ENCODE measurements at regions not wholly inside any gene's neighbourhood (a gene's known extent, or its start where the extent isn't known, plus 50 kb on each side); places are given as distances from the start of the nearest gene placed in this dataset.

DNA sequence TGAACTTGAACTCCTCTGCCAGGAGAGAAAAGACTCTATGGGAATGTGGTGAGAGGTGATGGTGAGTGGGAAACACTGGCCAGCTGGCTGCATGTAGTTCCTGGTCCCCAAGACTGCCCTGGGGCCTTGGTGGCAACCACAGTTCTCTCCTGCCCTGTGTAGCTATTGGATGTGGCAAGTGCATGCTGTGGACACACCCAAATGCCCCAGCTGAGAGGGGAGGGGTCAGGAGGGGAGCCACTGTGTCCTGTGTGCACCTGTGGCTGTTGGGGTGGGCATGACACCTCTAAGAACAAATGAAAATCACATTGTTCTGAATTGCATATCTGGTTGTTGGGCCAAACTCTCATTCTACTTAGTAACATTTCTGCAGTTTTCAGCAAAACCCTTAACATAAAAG lies 409.6 kb downstream of the NSUN3 start:
- H3K9me2 ChIP-seq (replicated peaks; ENCODE audit: insufficient read depth, low read length), result no peaks in the 10 kb centered on the region
- H4K20me1 ChIP-seq (ENCODE audit: low read depth, low read length), result no peaks in the 10 kb centered on the region
- H3K4me2 ChIP-seq (ENCODE audit: low read depth, low read length, poor library complexity, severe bottlenecking), result no peak overlapping the region
- H3K9me3 ChIP-seq (ENCODE audit: insufficient read depth, low read length), result peaks cover 30% of the 10 kb centered on the region; the same call in 1 of the 2 replicates
- H3K27me3 ChIP-seq (ENCODE audit: low read length), result no peaks in the 10 kb centered on the region
- H3K36me3 ChIP-seq (ENCODE audit: low read length), result no peaks in the 10 kb centered on the region
- no peaks in the 10 kb centered on the region for H3K79me2 ChIP-seq (ENCODE audit: insufficient read depth, low read length)
- no peak overlapping the region for H3K9ac ChIP-seq (ENCODE audit: low read length)
- no peak overlapping the region for H2AFZ ChIP-seq (ENCODE audit: low read depth, low read length, severe bottlenecking)
- H3F3A ChIP-seq (ENCODE audit: insufficient read depth), result no peaks in the 10 kb centered on the region
- no peak for TF ChIP-seq EZH2phosphoT487 (conservative IDR thresholded peaks at IDR 0.05; ENCODE audit: low read length)
- TF ChIP-seq, protein P1, sequence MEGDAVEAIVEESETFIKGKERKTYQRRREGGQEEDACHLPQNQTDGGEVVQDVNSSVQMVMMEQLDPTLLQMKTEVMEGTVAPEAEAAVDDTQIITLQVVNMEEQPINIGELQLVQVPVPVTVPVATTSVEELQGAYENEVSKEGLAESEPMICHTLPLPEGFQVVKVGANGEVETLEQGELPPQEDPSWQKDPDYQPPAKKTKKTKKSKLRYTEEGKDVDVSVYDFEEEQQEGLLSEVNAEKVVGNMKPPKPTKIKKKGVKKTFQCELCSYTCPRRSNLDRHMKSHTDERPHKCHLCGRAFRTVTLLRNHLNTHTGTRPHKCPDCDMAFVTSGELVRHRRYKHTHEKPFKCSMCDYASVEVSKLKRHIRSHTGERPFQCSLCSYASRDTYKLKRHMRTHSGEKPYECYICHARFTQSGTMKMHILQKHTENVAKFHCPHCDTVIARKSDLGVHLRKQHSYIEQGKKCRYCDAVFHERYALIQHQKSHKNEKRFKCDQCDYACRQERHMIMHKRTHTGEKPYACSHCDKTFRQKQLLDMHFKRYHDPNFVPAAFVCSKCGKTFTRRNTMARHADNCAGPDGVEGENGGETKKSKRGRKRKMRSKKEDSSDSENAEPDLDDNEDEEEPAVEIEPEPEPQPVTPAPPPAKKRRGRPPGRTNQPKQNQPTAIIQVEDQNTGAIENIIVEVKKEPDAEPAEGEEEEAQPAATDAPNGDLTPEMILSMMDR (IDR thresholded peaks at IDR 0.05; ENCODE audit: insufficient read depth, low read length, poor library complexity, severe bottlenecking), result no peak
- no peak overlapping the region for H3K4me3 ChIP-seq (ENCODE audit: insufficient read depth, low read length, poor library complexity, severe bottlenecking)
- no peak overlapping the region for H3K27ac ChIP-seq (ENCODE audit: low read depth, low read length)

DNA sequence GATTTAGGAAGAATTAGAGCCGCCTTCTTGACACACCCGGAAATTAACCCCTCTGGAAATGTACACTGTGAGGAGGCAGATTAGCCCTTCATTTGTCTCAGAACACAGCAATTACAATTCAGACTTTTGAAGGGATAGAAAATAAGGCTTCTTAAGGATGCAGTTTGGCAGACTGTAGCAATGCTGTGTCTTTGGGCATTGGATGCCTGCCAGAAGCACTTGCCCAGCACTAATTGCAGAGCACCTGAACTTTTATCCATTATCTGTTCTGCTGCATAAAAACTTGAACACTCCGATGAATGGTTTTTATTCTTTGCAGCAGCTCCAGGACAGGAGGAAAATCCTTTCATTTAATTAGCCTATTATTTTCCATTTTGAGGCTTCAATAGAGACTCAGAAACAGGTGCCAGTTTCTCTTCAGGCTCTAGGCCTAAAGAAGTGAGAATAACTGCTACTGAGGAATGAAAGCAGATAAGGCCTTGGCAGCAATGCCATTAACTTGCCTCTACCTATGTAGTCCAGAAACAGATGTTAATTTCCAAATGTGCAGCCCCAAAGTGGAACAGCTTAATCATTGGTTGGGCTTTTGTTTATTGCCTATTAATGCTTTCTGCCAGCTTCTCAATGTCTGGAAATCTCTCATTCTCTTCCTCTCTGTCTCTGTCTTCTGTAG lies 418.5 kb downstream of the NSUN3 start:
- no peak overlapping the region for H3K4me2 ChIP-seq (ENCODE audit: low read depth, low read length, poor library complexity, severe bottlenecking)
- TF ChIP-seq EZH2phosphoT487 (conservative IDR thresholded peaks at IDR 0.05; ENCODE audit: low read length), result no peak
- TF ChIP-seq, protein P1 (IDR thresholded peaks at IDR 0.05; ENCODE audit: insufficient read depth, low read length, poor library complexity, severe bottlenecking), result no peak
- no peaks in the 10 kb centered on the region for H3F3A ChIP-seq (ENCODE audit: insufficient read depth)

DNA sequence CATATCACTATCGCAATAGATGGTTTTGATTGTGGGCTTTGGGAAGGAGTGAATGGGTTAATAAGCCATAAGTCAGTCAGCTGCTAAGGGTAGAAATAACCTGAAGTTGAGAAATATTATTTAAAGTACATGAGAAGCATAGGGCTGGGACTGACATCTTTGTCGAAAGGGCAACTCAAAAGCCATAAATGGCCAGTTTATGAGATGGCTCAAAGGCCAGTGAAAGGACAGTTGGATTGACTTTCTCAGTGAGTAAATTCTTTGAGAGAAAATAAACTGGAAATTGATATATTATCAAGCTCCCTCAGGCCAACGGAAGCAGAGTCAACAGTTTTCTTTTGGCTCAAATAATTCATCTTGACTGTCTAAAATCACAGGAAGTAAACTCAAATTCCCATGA lies 419.8 kb downstream of the NSUN3 start:
- Histone ChIP-seq H3K36me3 (ENCODE audit: low read length) (no peaks in the 10 kb centered on the region), H3K27ac (ENCODE audit: low read depth, low read length) (no peak overlapping the region), H3K9me3 (ENCODE audit: insufficient read depth, low read length) (no peaks in the 10 kb centered on the region), H3K27me3 (ENCODE audit: low read length) (no peaks in the 10 kb centered on the region), H3K4me3 (ENCODE audit: insufficient read depth, low read length, poor library complexity, severe bottlenecking) (no peak overlapping the region), H2AFZ (ENCODE audit: low read depth, low read length, severe bottlenecking) (no peak overlapping the region), H3K4me2 (ENCODE audit: low read depth, low read length, poor library complexity, severe bottlenecking) (no peak overlapping the region), H3K9me2 (replicated peaks; ENCODE audit: insufficient read depth, low read length) (no peaks in the 10 kb centered on the region), H3K79me2 (ENCODE audit: insufficient read depth, low read length) (no peaks in the 10 kb centered on the region), H3F3A (ENCODE audit: insufficient read depth) (no peaks in the 10 kb centered on the region), H3K9ac (ENCODE audit: low read length) (no peak overlapping the region), H4K20me1 (ENCODE audit: low read depth, low read length) (no peaks in the 10 kb centered on the region)
- TF ChIP-seq, protein P1 (IDR thresholded peaks at IDR 0.05; ENCODE audit: insufficient read depth, low read length, poor library complexity, severe bottlenecking), result no peak
- TF ChIP-seq EZH2phosphoT487 (conservative IDR thresholded peaks at IDR 0.05; ENCODE audit: low read length), result no peak

More for the DNA sequence above, 418.5 kb downstream of the NSUN3 start:
- Histone ChIP-seq H3K27me3 (ENCODE audit: low read length) (no peaks in the 10 kb centered on the region), H3K4me3 (ENCODE audit: insufficient read depth, low read length, poor library complexity, severe bottlenecking) (no peak overlapping the region), H3K9me3 (ENCODE audit: insufficient read depth, low read length) (no peaks in the 10 kb centered on the region), H3K9me2 (replicated peaks; ENCODE audit: insufficient read depth, low read length) (no peaks in the 10 kb centered on the region), H4K20me1 (ENCODE audit: low read depth, low read length) (no peaks in the 10 kb centered on the region), H3K27ac (ENCODE audit: low read depth, low read length) (no peak overlapping the region), H3K36me3 (ENCODE audit: low read length) (no peaks in the 10 kb centered on the region), H2AFZ (ENCODE audit: low read depth, low read length, severe bottlenecking) (no peak overlapping the region), H3K9ac (ENCODE audit: low read length) (no peak overlapping the region), H3K79me2 (ENCODE audit: insufficient read depth, low read length) (no peaks in the 10 kb centered on the region)
